ENCODE measurements at regions not wholly inside any gene's neighbourhood (a gene's known extent, or its start where the extent isn't known, plus 50 kb on each side); places are given as distances from the start of the nearest gene placed in this dataset.

DNA sequence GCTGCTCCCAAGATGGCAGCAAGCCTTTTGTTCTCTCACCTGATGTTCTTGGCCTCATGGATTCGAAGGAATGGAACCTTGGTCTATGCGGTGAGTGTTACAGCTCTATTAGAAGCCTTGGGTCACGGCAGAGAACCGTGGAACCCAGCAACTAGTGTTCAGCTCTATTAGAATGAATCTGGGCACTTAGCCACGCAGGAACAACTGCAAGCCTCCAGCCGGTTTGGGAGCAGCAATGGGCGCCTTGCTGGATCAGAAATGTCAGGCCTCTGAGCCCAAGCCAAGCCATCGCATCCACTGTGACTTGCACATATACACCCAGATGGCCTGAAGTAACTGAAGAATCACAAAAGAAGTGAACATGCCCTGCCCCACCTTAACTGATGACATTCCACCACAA lies 1100.7 kb upstream of the PRR20A start:
- TF ChIP-seq, protein P1, sequence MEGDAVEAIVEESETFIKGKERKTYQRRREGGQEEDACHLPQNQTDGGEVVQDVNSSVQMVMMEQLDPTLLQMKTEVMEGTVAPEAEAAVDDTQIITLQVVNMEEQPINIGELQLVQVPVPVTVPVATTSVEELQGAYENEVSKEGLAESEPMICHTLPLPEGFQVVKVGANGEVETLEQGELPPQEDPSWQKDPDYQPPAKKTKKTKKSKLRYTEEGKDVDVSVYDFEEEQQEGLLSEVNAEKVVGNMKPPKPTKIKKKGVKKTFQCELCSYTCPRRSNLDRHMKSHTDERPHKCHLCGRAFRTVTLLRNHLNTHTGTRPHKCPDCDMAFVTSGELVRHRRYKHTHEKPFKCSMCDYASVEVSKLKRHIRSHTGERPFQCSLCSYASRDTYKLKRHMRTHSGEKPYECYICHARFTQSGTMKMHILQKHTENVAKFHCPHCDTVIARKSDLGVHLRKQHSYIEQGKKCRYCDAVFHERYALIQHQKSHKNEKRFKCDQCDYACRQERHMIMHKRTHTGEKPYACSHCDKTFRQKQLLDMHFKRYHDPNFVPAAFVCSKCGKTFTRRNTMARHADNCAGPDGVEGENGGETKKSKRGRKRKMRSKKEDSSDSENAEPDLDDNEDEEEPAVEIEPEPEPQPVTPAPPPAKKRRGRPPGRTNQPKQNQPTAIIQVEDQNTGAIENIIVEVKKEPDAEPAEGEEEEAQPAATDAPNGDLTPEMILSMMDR (conservative IDR thresholded peaks at IDR 0.05; ENCODE audit: low read depth, low read length) = no peak
- TF ChIP-seq EZH2phosphoT487 (IDR thresholded peaks at IDR 0.05; ENCODE audit: borderline replicate concordance, low read length) (no peak), EZH2 (IDR thresholded peaks at IDR 0.05; ENCODE audit: low read length, unreplicated experiment) (no peak)
- Histone ChIP-seq H3K79me2 (ENCODE audit: low read length) (no peaks in the 10 kb centered on the region), H4K20me1 (ENCODE audit: low read length) (no peaks in the 10 kb centered on the region), H3K9ac (ENCODE audit: low read length) (no peak overlapping the region), H3K4me2 (ENCODE audit: low read length) (no peak overlapping the region), H3K9me2 (replicated peaks; ENCODE audit: low read length) (no peaks in the 10 kb centered on the region), H3K9me3 (ENCODE audit: low read length) (no peaks in the 10 kb centered on the region), H3K36me3 (ENCODE audit: low read depth, low read length) (no peaks in the 10 kb centered on the region), H3K4me3 (ENCODE audit: low read length) (no peak overlapping the region), H3F3A (ENCODE audit: low read length, unreplicated experiment) (no peaks in the 10 kb centered on the region), H3K27me3 (ENCODE audit: low read length) (no peaks in the 10 kb centered on the region), H3K27ac (ENCODE audit: low read length) (no peak overlapping the region), H3K4me1 (ENCODE audit: insufficient read depth, low read length) (no peaks in the 10 kb centered on the region), H2AFZ (ENCODE audit: low read length) (no peak overlapping the region)
- CTCF ChIA-PET = no interaction called here
- ATAC-seq (no peak), DNase-seq (no peak)
- BruUV-seq (replicated peaks) = no TSS peak
- intact Hi-C loops (cut with micrococcal nuclease) = no loop called here
- POLR2A ChIA-PET (ENCODE audit: unreplicated experiment) = no interaction called here

DNA sequence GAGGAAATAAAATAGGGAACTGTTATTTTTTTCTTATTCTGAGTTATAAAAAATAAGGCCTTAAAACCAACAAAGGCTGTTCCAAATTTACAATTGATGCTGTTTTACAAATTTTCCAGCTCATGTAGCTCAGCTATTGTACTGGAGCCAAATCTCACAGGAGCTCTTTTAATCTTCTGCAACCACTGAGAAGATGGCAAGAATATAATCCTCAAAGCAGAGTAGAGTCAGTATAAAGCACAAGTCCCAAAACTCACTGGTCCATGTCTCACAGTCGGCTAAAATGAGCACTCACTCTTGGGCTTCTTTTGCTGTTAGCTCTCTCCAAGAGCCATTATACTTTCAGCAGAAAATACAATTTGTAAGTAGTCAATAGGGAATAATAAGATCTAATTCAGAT lies 1074.4 kb upstream of the PRR20A start:
- Histone ChIP-seq H3F3A (ENCODE audit: low read length, unreplicated experiment) (no peaks in the 10 kb centered on the region), H3K9me2 (replicated peaks; ENCODE audit: low read length) (no peaks in the 10 kb centered on the region), H3K27me3 (ENCODE audit: low read length) (no peaks in the 10 kb centered on the region), H3K79me2 (ENCODE audit: low read length) (no peaks in the 10 kb centered on the region), H3K4me2 (ENCODE audit: low read length) (no peak overlapping the region), H3K36me3 (ENCODE audit: low read depth, low read length) (no peaks in the 10 kb centered on the region), H3K27ac (ENCODE audit: low read length) (no peak overlapping the region), H3K4me1 (ENCODE audit: insufficient read depth, low read length) (no peaks in the 10 kb centered on the region), H3K4me3 (ENCODE audit: low read length) (no peak overlapping the region), H3K9me3 (ENCODE audit: low read length) (no peaks in the 10 kb centered on the region), H4K20me1 (ENCODE audit: low read length) (no peaks in the 10 kb centered on the region), H3K9ac (ENCODE audit: low read length) (no peak overlapping the region), H2AFZ (ENCODE audit: low read length) (no peak overlapping the region)
- intact Hi-C loops (cut with micrococcal nuclease) = no loop called here
- DNase-seq (no peak), ATAC-seq (no peak)
- TF ChIP-seq, protein P1 (conservative IDR thresholded peaks at IDR 0.05; ENCODE audit: low read depth, low read length) = no peak
- no peak for TF ChIP-seq EZH2 (IDR thresholded peaks at IDR 0.05; ENCODE audit: low read length, unreplicated experiment)
- no peak for TF ChIP-seq EZH2phosphoT487 (IDR thresholded peaks at IDR 0.05; ENCODE audit: borderline replicate concordance, low read length)
- BruUV-seq (replicated peaks) = no TSS peak
- ChIA-PET CTCF (no interaction called here), POLR2A (ENCODE audit: unreplicated experiment) (interaction anchor here (0.6 kb wide), 1 partner anchor 9 kb away, joined by 11 read pairs; no protein-coding TSS in a partner anchor)

DNA sequence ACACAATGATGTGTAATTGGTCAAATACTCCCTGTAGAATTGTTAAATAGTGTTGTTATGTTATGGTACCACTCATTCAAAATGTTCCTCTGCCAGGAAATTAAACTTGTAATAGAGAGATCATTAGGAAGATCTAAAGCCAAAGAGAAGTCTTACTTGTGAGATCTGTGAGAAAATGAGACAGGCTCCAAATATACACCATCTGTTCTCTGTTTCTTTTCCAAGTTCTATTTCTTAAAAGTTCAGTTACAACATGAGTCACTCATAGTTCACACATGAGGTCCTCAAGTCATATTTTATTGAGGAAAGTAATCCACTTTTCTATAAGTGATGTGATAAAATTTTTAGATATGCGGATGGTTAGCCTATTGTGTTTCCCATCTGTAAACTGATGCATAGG lies 1038.1 kb upstream of the PRR20A start:
- ATAC-seq (no peak), DNase-seq (no peak)
- no TSS peak for BruUV-seq (replicated peaks)
- Histone ChIP-seq H3K27ac (ENCODE audit: low read length) (no peak overlapping the region), H3K4me3 (ENCODE audit: low read length) (no peak overlapping the region), H3K79me2 (ENCODE audit: low read length) (no peaks in the 10 kb centered on the region), H2AFZ (ENCODE audit: low read length) (no peak overlapping the region), H3K4me2 (ENCODE audit: low read length) (no peak overlapping the region), H4K20me1 (ENCODE audit: low read length) (no peaks in the 10 kb centered on the region), H3K9me2 (replicated peaks; ENCODE audit: low read length) (no peaks in the 10 kb centered on the region), H3K9me3 (ENCODE audit: low read length) (no peaks in the 10 kb centered on the region), H3K36me3 (ENCODE audit: low read depth, low read length) (no peaks in the 10 kb centered on the region), H3K9ac (ENCODE audit: low read length) (no peak overlapping the region), H3K27me3 (ENCODE audit: low read length) (no peaks in the 10 kb centered on the region), H3F3A (ENCODE audit: low read length, unreplicated experiment) (no peaks in the 10 kb centered on the region), H3K4me1 (ENCODE audit: insufficient read depth, low read length) (no peaks in the 10 kb centered on the region)
- TF ChIP-seq EZH2phosphoT487 (IDR thresholded peaks at IDR 0.05; ENCODE audit: borderline replicate concordance, low read length) (no peak), EZH2 (IDR thresholded peaks at IDR 0.05; ENCODE audit: low read length, unreplicated experiment) (no peak)
- TF ChIP-seq, protein P1 (conservative IDR thresholded peaks at IDR 0.05; ENCODE audit: low read depth, low read length) = no peak
- ChIA-PET POLR2A (ENCODE audit: unreplicated experiment) (no interaction called here), CTCF (no interaction called here)
- intact Hi-C loops (cut with micrococcal nuclease) = no loop called here

All from PC-3 (cell line).